Heart left ventricle (tissue), 16 donors: ENCODE measurements at regions not wholly inside any gene's neighbourhood (a gene's known extent, or its start where the extent isn't known, plus 50 kb on each side); places are given as distances from the start of the nearest gene placed in this dataset.
A peak's percentile ranks its signal among the peaks of the same experiment; 100 is the strongest.
"Not testable (repeated sequence)": the region's sequence is repeated elsewhere in the genome, so short reads cannot be mapped to it uniquely, and the experiment has no call there.

ENCODE experiments used
- ATAC-seq, 4 donors: fragments of 200-7000 bp; cut with Tn5 transposase; one replicate each; pipeline ENCODE4 v1.9.1; 2020 to 2022; ENCODE audit warnings: moderate library complexity in 4 of 4, mild to moderate bottlenecking in 3 of 4, moderate number of reproducible peaks in 1 of 4
- DNase-seq, 5 donors: peaks; one replicate each; pipeline ENCODE4 v3.0.0-alpha.2; 2020
- H3K27ac ChIP-seq, 12 donors: fragments of 200-600 bp; sonication (generic) in 4 of 12; one replicate each; pipeline versions ENCODE4 v1.5.0 to v1.8.0; 2016 to 2022; ENCODE audit warnings: mild to moderate bottlenecking in 2 of 12
- H3K27me3 ChIP-seq, 9 donors: fragments of 200-600 bp; sonication (generic) in 2 of 9; one replicate each; pipeline versions ENCODE4 v1.5.1 to v1.8.0; 2016 to 2022; ENCODE audit warnings: mild to moderate bottlenecking in 3 of 9
- H3K36me3 ChIP-seq, 9 donors: fragments of 200-600 bp; sonication (generic) in 2 of 9; one replicate each; pipeline versions ENCODE4 v1.5.0 to v1.8.0; 2018 to 2022; ENCODE audit warnings: mild to moderate bottlenecking in 2 of 9
- H3K4me1 ChIP-seq, 12 donors: fragments of 200-600 bp; sonication (generic) in 4 of 12; one replicate each; pipeline versions ENCODE4 v1.5.0 to v1.8.0; 2016 to 2022; ENCODE audit warnings: mild to moderate bottlenecking in 3 of 12
- H3K4me3 ChIP-seq, 12 donors: fragments of 200-600 bp; sonication (generic) in 4 of 12; one replicate each; pipeline versions ENCODE4 v1.5.0 to v1.8.0; 2017 to 2022; ENCODE audit warnings: mild to moderate bottlenecking in 9 of 12, moderate library complexity in 4 of 12
- H3K9me3 ChIP-seq, 12 donors: fragments of 200-600 bp; sonication (generic) in 4 of 12; one replicate each; pipeline versions ENCODE4 v1.5.0 to v1.8.0; 2016 to 2022; ENCODE audit warnings: mild to moderate bottlenecking in 1 of 12
- POLR2A ChIP-seq, 2 donors: fragments of 450-650 bp; IDR thresholded peaks; one replicate each; pipeline ENCODE4 v1.6.1; 2017; ENCODE audit warnings: antibody characterized with exemption in 2 of 2, mild to moderate bottlenecking in 2 of 2, moderate library complexity in 2 of 2
- WGBS, 4 donors: extraction: QIAGEN DNeasy Blood & Tissue Kit in 2 of 4; methylation state at CpG; one replicate each; pipeline versions ENCODE4 v1.1.5 to v1.1.7; 2013 to 2018; 5-methylcytosine and 5-hydroxymethylcytosine counted together
- intact Hi-C, 10 donors: fragments of 100-400 bp; cut with DNase I; formaldehyde crosslinking; loops; one replicate each; pipeline versions ENCODE4 v1.11.1 to v1.14.2; 2022
- TF ChIP-seq, protein P1 (sequence below), 12 donors: fragments of 200-600 bp; sonication (generic) in 4 of 12; IDR thresholded peaks; one replicate each; pipeline versions ENCODE4 v1.5.0 to v1.8.0; 2018 to 2022; ENCODE audit warnings: antibody characterized with exemption in 12 of 12, mild to moderate bottlenecking in 5 of 12
- donor health status: ischemic (EF 13 %, LVEDD 7.1; RV severe dilation, severe dysfunction).
- donor health status: healthy with polysubstance abuse.
- donor health status: DM: no; HTN: yes; CAD: no.
- donor health status: DM: no; HTN: no; CAD: no.
- donor health status: ischemic (EF 25% LVEDD 6.9; RV normal size, moderate dysfunction).
- donor health status: ischemic (EF 25% LVEDD 5.7; RV mildly dilated, moderate dysfunction).
- donor health status: healthy.
- donor health status: DM: yes; HTN: yes; CAD: no.
- donor health status: ischemic (EF 35%, LVEDD 5.7; RV mildly dilated, moderate dysfunction).
- donor health status: nonischemic (EF 11% LVEDD 7.7; RV severe dilation, severe dysfunction).
- donor health status: DM: yes; HTN: yes; CAD: no.
- donor health status: PGD.
- donor health status: ischemic (EF 29% LVEDD 5.4; RV normal size, mild dysfunction).
- donor health status: nonischemic (EF 23%, LVEDD 6.1; RV moderate dilation, normal function).

DNA sequence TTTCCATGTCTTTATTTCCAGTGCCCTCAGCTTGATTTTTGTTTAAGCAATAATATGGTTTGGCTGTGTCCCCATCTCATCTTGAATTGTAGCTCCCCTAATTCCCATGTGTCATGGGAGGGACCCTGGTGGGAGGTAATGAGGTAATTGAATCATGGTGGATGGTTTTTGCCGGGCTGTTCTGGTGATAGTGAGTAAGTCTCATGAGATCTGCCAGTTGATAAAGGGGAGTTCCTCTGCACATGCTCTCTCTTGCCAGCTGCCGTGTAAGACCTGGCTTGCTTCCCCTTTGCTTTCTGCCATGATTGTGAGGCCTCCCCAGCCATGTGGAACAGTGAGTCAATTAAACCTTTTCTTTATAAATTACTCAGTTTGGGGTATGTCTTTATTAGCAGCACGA, 559.6 kb upstream of the ADAMTS5 start:
- Histone ChIP-seq H3K9me3 (peaks cover 0 to 10% (median 1%) of the 10 kb centered on the region in 12 donors), H3K27me3 (no peaks in the 10 kb centered on the region), H3K27ac (no peak overlapping the region), H3K36me3 (no peaks in the 10 kb centered on the region), H3K4me3 (no peak overlapping the region), H3K4me1 (peaks cover 0 to 2% (median 0%) of the 10 kb centered on the region in 12 donors)
- TF ChIP-seq POLR2A (IDR thresholded peaks at IDR 0.05): no peak
- TF ChIP-seq, protein P1, sequence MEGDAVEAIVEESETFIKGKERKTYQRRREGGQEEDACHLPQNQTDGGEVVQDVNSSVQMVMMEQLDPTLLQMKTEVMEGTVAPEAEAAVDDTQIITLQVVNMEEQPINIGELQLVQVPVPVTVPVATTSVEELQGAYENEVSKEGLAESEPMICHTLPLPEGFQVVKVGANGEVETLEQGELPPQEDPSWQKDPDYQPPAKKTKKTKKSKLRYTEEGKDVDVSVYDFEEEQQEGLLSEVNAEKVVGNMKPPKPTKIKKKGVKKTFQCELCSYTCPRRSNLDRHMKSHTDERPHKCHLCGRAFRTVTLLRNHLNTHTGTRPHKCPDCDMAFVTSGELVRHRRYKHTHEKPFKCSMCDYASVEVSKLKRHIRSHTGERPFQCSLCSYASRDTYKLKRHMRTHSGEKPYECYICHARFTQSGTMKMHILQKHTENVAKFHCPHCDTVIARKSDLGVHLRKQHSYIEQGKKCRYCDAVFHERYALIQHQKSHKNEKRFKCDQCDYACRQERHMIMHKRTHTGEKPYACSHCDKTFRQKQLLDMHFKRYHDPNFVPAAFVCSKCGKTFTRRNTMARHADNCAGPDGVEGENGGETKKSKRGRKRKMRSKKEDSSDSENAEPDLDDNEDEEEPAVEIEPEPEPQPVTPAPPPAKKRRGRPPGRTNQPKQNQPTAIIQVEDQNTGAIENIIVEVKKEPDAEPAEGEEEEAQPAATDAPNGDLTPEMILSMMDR (IDR thresholded peaks at IDR 0.05): no peak
- intact Hi-C loops: no loop called here
- ATAC-seq (peak in 2 of 4 donors; percentile 16 to 34), DNase-seq (peak in 1 of 5 donors; percentile 20)
- 55 to 69% (median 58%) methylated on average over 3 of the region's 3 CpGs for WGBS, 4 donors

DNA sequence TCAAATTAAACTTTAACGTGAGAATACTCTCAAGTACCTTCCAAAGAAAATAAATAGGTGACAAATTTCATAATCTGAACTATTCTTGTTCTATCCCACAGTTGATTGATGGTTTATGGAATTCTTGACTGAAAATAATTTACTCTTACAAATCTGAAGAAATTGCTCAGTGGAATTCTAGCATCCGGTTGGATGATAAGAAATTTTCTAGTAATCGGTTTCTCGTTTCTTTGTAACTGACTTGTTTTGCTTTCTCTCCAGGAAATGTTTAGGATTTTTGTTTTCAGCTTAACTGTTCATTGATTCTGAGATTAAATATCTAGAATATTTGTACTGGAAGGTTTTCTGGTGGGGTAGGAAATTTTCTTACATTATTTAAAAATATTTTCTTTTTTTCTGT, 558.9 kb upstream of the ADAMTS5 start:
- H3K4me1 ChIP-seq: peaks cover 0 to 2% (median 0%) of the 10 kb centered on the region in 12 donors
- no peak for DNase-seq
- intact Hi-C loops: no loop called here
- H3K36me3 ChIP-seq: no peaks in the 10 kb centered on the region
- no peak for ATAC-seq
- H3K4me3 ChIP-seq: no peak overlapping the region
- no peak for TF ChIP-seq POLR2A (IDR thresholded peaks at IDR 0.05)
- TF ChIP-seq, protein P1 (IDR thresholded peaks at IDR 0.05): no peak
- H3K9me3 ChIP-seq: peaks cover 0 to 16% (median 3%) of the 10 kb centered on the region in 12 donors
- WGBS, 4 donors: 60 to 72% (median 66%) methylated on average over 4 of the region's 4 CpGs
- no peaks in the 10 kb centered on the region for H3K27me3 ChIP-seq
- no peak overlapping the region for H3K27ac ChIP-seq

DNA sequence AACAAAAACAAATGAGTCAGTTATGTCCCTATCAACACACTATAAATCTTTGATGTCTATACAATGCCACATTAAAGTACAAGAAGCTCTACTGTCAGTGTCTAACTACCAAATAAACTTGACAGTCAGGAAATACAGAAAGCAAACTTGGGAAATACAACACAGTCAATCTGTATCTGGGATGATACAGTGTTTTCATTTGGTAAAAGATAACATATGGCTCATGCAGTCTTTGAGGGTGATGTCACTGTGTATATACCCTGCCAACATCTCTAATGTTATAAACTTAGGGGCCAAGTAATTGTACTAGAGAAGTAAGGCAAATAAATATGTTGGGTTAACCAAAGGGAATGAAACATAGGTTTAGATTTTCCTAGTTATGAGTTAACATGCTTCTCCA, 552.5 kb upstream of the ADAMTS5 start:
- TF ChIP-seq, protein P1 (IDR thresholded peaks at IDR 0.05): no peak
- no peak for TF ChIP-seq POLR2A (IDR thresholded peaks at IDR 0.05)
- intact Hi-C loops: no loop called here
- H3K27ac ChIP-seq: no peak overlapping the region
- H3K4me3 ChIP-seq: no peak overlapping the region
- no peak for ATAC-seq
- peaks cover 0 to 35% (median 9%) of the 10 kb centered on the region in 12 donors for H3K9me3 ChIP-seq
- H3K36me3 ChIP-seq: no peaks in the 10 kb centered on the region
- H3K27me3 ChIP-seq: no peaks in the 10 kb centered on the region
- no peak for DNase-seq
- peaks cover 0 to 5% (median 0%) of the 10 kb centered on the region in 12 donors for H3K4me1 ChIP-seq

DNA sequence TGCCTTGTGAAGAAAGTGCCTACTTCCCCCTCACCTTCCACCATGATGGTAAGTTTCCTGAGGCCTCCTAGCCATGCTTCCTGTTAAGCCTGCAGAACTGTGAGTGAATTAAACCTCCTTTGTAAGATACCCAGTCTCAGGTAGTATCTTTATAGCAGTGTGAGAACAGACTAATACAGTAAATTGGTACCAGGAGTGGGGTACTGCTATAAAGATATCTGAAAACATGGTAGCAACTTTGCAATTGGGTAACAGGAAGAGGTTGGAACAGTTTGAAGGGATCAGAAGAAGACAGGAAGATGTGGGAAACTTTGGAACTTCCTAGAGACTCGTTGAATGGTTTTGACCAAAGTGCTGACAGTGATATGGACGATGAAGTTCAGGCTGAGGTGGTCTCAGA, 550.3 kb upstream of the ADAMTS5 start:
- H3K27me3 ChIP-seq, H3K4me1 ChIP-seq, H3K4me3 ChIP-seq, ATAC-seq, H3K27ac ChIP-seq, intact Hi-C loops, DNase-seq, H3K36me3 ChIP-seq: not testable (repeated sequence)
- peaks cover 0 to 33% (median 9%) of the 10 kb centered on the region in 12 donors for H3K9me3 ChIP-seq
- 71 to 76% (median 72%) methylated on average over 2 of the region's 2 CpGs for WGBS, 4 donors

DNA sequence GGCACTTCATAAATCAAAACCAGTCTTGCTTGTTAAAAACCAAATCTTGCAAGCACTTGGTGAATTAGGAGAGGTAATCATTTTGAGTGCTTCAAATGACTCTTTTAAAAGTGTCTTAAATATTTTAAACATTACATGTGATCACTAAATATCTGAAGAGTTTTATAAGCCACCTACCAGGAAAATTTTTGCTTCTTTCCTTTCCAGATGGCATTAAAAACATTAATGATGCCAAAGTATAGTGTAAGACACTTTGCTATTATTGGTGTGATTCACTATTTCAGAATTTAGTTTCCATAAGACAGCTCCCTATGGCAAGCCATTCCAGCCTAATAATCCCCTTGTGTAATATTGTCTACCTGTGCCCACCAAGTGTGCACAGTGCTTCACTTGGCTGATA, 548.8 kb upstream of the ADAMTS5 start:
- no peaks in the 10 kb centered on the region for H3K36me3 ChIP-seq
- DNase-seq (no peak), ATAC-seq (no peak)
- peaks cover 0 to 5% (median 0%) of the 10 kb centered on the region in 12 donors for H3K4me1 ChIP-seq
- no peak overlapping the region for H3K27ac ChIP-seq
- intact Hi-C loops: no loop called here
- H3K4me3 ChIP-seq: no peak overlapping the region
- H3K27me3 ChIP-seq: no peaks in the 10 kb centered on the region
- TF ChIP-seq, protein P1 (IDR thresholded peaks at IDR 0.05): no peak
- no peak for TF ChIP-seq POLR2A (IDR thresholded peaks at IDR 0.05)
- peaks cover 0 to 21% (median 6%) of the 10 kb centered on the region in 12 donors for H3K9me3 ChIP-seq
